SK-N-DZ (cell line): ENCODE measurements at regions not wholly inside any gene's neighbourhood (a gene's known extent, or its start where the extent isn't known, plus 50 kb on each side); places are given as distances from the start of the nearest gene placed in this dataset.

ENCODE experiments used
- DNase-seq: peaks from one replicate; pipeline ENCODE4 v3.0.0-alpha.2; 2015; ENCODE audit warnings: low spot score

GRCh38 chr13:61039302-61039701 lies 376.3 kb downstream of the PCDH20 start:
- DNase-seq = no peak

- no peak for DNase-seq
These were observed 378.9 kb downstream of the PCDH20 start for GRCh38 chr13:61036715-61037114.

- DNase-seq = no peak
These were observed 385.2 kb downstream of the PCDH20 start for GRCh38 chr13:61030445-61030844.

GRCh38 chr13:61029064-61029463 lies 386.6 kb downstream of the PCDH20 start:
- peak; percentile 51 for DNase-seq

GRCh38 chr13:61024046-61024445 lies 391.6 kb downstream of the PCDH20 start:
- no peak for DNase-seq

GRCh38 chr13:61021838-61022237 lies 393.8 kb downstream of the PCDH20 start:
- no peak for DNase-seq

- DNase-seq = no peak
These were observed 401.9 kb downstream of the PCDH20 start for GRCh38 chr13:61013796-61014195.

- DNase-seq = no peak
These were observed 405.3 kb downstream of the PCDH20 start for GRCh38 chr13:61010358-61010757.

- no peak for DNase-seq
These were observed 413.0 kb downstream of the PCDH20 start for GRCh38 chr13:61002686-61003085.

- DNase-seq = no peak
These were observed 425.5 kb downstream of the PCDH20 start for GRCh38 chr13:60990032-60990733.

- no peak for DNase-seq
These were observed 429.3 kb downstream of the PCDH20 start for GRCh38 chr13:60986301-60986700.

- no peak for DNase-seq
These were observed 434.2 kb downstream of the PCDH20 start for GRCh38 chr13:60981407-60981806.

GRCh38 chr13:60976367-60976766 lies 439.3 kb downstream of the PCDH20 start:
- DNase-seq = peak; percentile 40

GRCh38 chr13:60974296-60974695 lies 441.4 kb downstream of the PCDH20 start:
- DNase-seq = no peak

GRCh38 chr13:60973529-60973928 lies 442.1 kb downstream of the PCDH20 start:
- no peak for DNase-seq

- no peak for DNase-seq
These were observed 444.9 kb downstream of the PCDH20 start for GRCh38 chr13:60970736-60971135.

GRCh38 chr13:60969656-60970055 lies 446.0 kb downstream of the PCDH20 start:
- no peak for DNase-seq

GRCh38 chr13:60959427-60959826 lies 456.2 kb downstream of the PCDH20 start:
- no peak for DNase-seq

GRCh38 chr13:60957816-60958215 lies 457.8 kb downstream of the PCDH20 start:
- no peak for DNase-seq

GRCh38 chr13:60945396-60945795 lies 470.3 kb downstream of the PCDH20 start:
- no peak for DNase-seq

- DNase-seq = no peak
These were observed 470.8 kb downstream of the PCDH20 start for GRCh38 chr13:60944863-60945262.

- DNase-seq = no peak
These were observed 471.6 kb downstream of the PCDH20 start for GRCh38 chr13:60944016-60944415.

GRCh38 chr13:60936281-60936680 lies 479.4 kb downstream of the PCDH20 start:
- no peak for DNase-seq

- DNase-seq = no peak
These were observed 482.0 kb downstream of the PCDH20 start for GRCh38 chr13:60933638-60934037.
